ENCODE measurements at regions not wholly inside any gene's neighbourhood (a gene's known extent, or its start where the extent isn't known, plus 50 kb on each side); places are given as distances from the start of the nearest gene placed in this dataset.

DNA sequence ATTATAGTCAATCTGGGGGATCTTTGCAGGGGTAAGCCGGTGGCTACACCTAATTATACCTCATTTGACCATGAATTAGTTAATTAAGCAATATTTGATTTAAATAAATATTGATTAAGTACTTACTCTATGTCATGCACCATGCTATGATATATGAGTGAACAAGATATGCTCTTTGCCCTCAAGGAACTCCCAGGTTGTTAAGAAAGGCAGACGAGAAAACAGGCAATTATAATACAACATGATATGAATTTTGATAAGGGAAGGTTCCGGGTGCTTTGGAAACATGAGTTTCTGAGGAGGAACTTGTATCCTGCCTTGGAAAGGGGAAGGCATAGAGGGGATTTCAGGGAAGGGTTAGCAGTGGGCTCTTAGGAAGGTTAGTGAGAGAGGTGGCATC is 412.9 kb downstream of the WDR72 start:
- TF ChIP-seq ZNF79 (CRISPR knock-in tag; IDR thresholded peaks at IDR 0.05; ENCODE audit: low read depth) (no peak), CBX1 (IDR thresholded peaks at IDR 0.05; ENCODE audit: low read depth) (no peak), KDM5B (IDR thresholded peaks at IDR 0.05; ENCODE audit: insufficient replicate concordance, low read depth, low read length) (no peak), CREB1 (IDR thresholded peaks at IDR 0.05) (no peak), CREB1 (CRISPR knock-in tag; IDR thresholded peaks at IDR 0.05) (no peak), EZH2 (IDR thresholded peaks at IDR 0.05; ENCODE audit: borderline replicate concordance, low read depth, low read length) (no peak), ATF1 (CRISPR knock-in tag; IDR thresholded peaks at IDR 0.05) (no peak), ATF1 (tag; IDR thresholded peaks at IDR 0.05) (no peak), ZNF263 (CRISPR knock-in tag; IDR thresholded peaks at IDR 0.05; ENCODE audit: borderline replicate concordance) (no peak), HCFC1 (IDR thresholded peaks at IDR 0.05; ENCODE audit: low read depth, low read length) (no peak), ELF2 (CRISPR knock-in tag; IDR thresholded peaks at IDR 0.05) (no peak)
- TF ChIP-seq, protein P1, sequence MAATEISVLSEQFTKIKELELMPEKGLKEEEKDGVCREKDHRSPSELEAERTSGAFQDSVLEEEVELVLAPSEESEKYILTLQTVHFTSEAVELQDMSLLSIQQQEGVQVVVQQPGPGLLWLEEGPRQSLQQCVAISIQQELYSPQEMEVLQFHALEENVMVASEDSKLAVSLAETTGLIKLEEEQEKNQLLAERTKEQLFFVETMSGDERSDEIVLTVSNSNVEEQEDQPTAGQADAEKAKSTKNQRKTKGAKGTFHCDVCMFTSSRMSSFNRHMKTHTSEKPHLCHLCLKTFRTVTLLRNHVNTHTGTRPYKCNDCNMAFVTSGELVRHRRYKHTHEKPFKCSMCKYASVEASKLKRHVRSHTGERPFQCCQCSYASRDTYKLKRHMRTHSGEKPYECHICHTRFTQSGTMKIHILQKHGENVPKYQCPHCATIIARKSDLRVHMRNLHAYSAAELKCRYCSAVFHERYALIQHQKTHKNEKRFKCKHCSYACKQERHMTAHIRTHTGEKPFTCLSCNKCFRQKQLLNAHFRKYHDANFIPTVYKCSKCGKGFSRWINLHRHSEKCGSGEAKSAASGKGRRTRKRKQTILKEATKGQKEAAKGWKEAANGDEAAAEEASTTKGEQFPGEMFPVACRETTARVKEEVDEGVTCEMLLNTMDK (IDR thresholded peaks at IDR 0.05; ENCODE audit: borderline replicate concordance, insufficient read depth, low read depth, low read length, poor library complexity, severe bottlenecking): no peak
- TF ChIP-seq, protein P2, sequence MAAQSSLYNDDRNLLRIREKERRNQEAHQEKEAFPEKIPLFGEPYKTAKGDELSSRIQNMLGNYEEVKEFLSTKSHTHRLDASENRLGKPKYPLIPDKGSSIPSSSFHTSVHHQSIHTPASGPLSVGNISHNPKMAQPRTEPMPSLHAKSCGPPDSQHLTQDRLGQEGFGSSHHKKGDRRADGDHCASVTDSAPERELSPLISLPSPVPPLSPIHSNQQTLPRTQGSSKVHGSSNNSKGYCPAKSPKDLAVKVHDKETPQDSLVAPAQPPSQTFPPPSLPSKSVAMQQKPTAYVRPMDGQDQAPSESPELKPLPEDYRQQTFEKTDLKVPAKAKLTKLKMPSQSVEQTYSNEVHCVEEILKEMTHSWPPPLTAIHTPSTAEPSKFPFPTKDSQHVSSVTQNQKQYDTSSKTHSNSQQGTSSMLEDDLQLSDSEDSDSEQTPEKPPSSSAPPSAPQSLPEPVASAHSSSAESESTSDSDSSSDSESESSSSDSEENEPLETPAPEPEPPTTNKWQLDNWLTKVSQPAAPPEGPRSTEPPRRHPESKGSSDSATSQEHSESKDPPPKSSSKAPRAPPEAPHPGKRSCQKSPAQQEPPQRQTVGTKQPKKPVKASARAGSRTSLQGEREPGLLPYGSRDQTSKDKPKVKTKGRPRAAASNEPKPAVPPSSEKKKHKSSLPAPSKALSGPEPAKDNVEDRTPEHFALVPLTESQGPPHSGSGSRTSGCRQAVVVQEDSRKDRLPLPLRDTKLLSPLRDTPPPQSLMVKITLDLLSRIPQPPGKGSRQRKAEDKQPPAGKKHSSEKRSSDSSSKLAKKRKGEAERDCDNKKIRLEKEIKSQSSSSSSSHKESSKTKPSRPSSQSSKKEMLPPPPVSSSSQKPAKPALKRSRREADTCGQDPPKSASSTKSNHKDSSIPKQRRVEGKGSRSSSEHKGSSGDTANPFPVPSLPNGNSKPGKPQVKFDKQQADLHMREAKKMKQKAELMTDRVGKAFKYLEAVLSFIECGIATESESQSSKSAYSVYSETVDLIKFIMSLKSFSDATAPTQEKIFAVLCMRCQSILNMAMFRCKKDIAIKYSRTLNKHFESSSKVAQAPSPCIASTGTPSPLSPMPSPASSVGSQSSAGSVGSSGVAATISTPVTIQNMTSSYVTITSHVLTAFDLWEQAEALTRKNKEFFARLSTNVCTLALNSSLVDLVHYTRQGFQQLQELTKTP (IDR thresholded peaks at IDR 0.05; ENCODE audit: low read depth in 1 of 2, partially characterized antibody in 2 of 2): no peak
- TF ChIP-seq, protein P3, sequence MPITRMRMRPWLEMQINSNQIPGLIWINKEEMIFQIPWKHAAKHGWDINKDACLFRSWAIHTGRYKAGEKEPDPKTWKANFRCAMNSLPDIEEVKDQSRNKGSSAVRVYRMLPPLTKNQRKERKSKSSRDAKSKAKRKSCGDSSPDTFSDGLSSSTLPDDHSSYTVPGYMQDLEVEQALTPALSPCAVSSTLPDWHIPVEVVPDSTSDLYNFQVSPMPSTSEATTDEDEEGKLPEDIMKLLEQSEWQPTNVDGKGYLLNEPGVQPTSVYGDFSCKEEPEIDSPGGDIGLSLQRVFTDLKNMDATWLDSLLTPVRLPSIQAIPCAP (CRISPR knock-in tag; IDR thresholded peaks at IDR 0.05; ENCODE audit: borderline replicate concordance): no peak
- TF ChIP-seq, protein P4, sequence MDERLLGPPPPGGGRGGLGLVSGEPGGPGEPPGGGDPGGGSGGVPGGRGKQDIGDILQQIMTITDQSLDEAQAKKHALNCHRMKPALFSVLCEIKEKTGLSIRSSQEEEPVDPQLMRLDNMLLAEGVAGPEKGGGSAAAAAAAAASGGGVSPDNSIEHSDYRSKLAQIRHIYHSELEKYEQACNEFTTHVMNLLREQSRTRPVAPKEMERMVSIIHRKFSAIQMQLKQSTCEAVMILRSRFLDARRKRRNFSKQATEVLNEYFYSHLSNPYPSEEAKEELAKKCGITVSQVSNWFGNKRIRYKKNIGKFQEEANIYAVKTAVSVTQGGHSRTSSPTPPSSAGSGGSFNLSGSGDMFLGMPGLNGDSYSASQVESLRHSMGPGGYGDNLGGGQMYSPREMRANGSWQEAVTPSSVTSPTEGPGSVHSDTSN (CRISPR knock-in tag; IDR thresholded peaks at IDR 0.05; ENCODE audit: low read depth): no peak
- TF ChIP-seq, protein P4 (tag; conservative IDR thresholded peaks at IDR 0.05; ENCODE audit: low read depth): no peak
- TF ChIP-seq, protein P5, sequence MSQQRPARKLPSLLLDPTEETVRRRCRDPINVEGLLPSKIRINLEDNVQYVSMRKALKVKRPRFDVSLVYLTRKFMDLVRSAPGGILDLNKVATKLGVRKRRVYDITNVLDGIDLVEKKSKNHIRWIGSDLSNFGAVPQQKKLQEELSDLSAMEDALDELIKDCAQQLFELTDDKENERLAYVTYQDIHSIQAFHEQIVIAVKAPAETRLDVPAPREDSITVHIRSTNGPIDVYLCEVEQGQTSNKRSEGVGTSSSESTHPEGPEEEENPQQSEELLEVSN (IDR thresholded peaks at IDR 0.05; ENCODE audit: borderline replicate concordance in 1 of 2, extremely low read depth in 1 of 2, insufficient read depth in 1 of 2, insufficient read length in 1 of 2, low read depth in 1 of 2, low read length in 1 of 2, poor library complexity in 1 of 2, severe bottlenecking in 1 of 2): no peak
